Esophagus muscularis mucosa (tissue), 3 donors: ENCODE measurements at regions not wholly inside any gene's neighbourhood (a gene's known extent, or its start where the extent isn't known, plus 50 kb on each side); places are given as distances from the start of the nearest gene placed in this dataset.

Experiments used
- CTCF ChIP-seq, 3 experiments: fragments of 200-600 bp in 2 of 3; fragments of 450-650 bp in 1 of 3; sonication (generic) in 2 of 3; IDR thresholded peaks; one replicate each; pipeline ENCODE4 v1.5.1; 2017 to 2019; ENCODE audit warnings: antibody characterized with exemption in 3 of 3, mild to moderate bottlenecking in 2 of 3, moderate library complexity in 1 of 3
- POLR2A ChIP-seq: fragments of 450-650 bp; IDR thresholded peaks from one replicate; pipeline ENCODE4 v1.6.1; 2017; ENCODE audit warnings: antibody characterized with exemption, moderate library complexity, mild to moderate bottlenecking, low read depth
- POLR2AphosphoS5 ChIP-seq, 2 donors: sonication (generic); formaldehyde crosslinking; IDR thresholded peaks; one replicate each; pipeline ENCODE4 v1.6.1; 2017; ENCODE audit warnings: antibody characterized with exemption in 2 of 2

- TF ChIP-seq CTCF (IDR thresholded peaks at IDR 0.05) (no peak), POLR2A (no peak), POLR2AphosphoS5 (IDR thresholded peaks at IDR 0.05) (no peak)
These were observed 301.6 kb downstream of the ATP23 start for GRCh38 chr12:58242796-58243630.
